MV-4-11 (cell line): ENCODE measurements at regions not wholly inside any gene's neighbourhood (a gene's known extent, or its start where the extent isn't known, plus 50 kb on each side); places are given as distances from the start of the nearest gene placed in this dataset.

Source experiments
- DNase-seq: peaks from one replicate; lab custom pipeline; 2025; lab: John Stamatoyannopoulos, UW

DNA sequence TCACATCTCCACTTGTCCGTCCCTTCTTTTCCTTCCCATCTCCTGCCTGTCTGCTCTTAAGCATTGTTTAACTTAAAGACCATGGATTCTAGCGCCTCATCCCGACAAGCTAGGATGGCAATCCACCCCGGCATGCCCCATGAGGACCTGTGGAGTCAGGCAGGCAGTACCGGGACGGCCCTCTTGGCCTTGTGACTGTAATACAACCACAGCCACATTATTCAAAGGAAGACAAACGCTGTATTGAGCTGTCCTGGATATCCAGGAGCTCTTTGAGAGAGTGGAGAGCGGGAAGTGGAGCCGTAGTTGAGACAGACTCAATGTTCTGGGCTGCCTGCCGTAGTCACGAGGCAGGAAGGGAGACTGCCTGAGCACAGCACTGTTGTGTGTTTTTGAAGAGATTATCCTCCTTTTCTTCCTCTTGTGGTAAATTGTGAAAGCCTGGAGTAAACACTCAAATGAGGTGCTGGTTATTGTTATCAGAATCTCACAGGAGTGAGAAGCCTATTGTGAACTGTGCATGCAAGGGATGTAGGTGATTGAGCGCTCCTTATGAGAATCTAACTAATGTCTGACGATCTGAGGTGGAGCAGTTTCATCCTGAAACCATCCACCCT is 929.8 kb upstream of the CNTNAP5 start:
- no peak for DNase-seq

DNA sequence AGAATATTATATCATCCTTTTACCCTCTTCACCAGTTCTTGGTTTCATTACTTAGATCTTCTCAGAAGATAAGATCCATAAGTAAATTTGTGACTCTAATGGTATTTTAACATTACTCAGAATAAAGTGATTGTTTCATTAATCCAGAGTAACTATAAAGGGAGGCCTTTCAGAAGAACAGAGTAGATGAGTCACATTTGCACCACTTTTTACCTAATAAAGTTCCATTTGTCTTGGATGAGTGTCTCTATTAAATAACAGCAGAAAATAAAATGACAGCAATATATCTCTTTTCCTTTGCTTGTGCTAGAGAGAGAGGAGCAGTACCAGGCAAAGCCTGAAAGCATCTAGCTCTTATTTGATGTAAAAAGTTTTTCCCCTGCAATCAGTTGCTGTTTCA is 926.5 kb upstream of the CNTNAP5 start:
- DNase-seq = no peak

DNA sequence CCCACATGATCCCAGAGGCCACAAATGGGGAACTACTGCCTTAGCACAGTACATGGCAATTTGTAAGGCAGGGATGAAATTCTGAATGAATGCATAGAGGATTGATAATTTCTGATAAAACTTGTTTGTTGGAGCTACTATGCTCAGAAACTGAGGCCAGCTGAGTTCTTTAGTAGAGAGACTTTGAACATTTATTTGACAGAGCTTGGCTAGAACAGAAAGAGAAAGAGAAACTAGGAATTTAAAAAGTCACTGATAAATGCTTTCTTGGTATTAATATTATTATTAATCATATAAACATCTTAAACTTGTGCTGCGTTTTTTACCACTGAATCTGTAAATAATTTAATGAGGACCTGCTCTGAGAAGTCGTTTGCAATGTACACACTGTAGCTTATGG is 923.7 kb upstream of the CNTNAP5 start:
- no peak for DNase-seq

DNA sequence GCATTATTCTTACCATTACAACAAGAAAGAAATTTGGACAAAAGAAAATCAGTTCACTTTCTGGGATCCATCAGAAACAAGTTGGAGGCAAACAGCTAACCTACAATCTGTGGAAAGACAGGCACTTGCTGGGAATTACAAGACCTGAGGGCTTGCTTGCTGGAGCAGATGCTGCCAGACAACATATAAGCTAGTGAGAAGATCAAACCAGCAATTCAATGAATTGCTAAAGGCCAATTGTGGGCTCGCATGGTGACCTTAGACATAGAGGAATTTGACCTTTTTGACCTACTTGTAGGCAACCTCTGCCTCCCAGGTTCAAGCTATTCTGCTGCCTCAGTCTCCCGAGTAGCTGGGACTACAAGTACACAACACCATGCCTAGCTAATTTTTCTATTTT is 921.2 kb upstream of the CNTNAP5 start:
- DNase-seq = no peak

- no peak for DNase-seq
These were observed 908.5 kb upstream of the CNTNAP5 start for GRCh38 chr2:123116595-123116994.

- no peak for DNase-seq
These were observed 897.9 kb upstream of the CNTNAP5 start for GRCh38 chr2:123127236-123127635.

- no peak for DNase-seq
These were observed 896.1 kb upstream of the CNTNAP5 start for GRCh38 chr2:123128951-123129350.

DNA sequence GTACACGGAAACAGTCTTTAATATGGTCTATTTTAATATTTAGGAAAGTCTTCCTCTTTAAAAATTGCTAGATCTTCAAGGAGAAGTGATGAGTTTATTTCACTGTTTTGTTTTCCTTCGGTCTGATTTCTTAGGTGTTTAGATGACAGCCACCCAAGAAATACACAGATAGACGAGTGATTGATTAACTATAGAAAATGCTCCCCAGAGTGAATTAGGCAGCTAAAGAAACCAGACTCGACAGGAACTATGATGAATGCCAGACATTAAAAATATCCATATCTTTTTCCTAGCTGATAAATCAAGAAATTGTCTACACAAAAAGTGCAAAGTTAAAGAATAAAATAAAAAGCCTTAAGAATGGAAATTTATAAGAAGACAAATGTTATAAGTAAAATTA is 888.7 kb upstream of the CNTNAP5 start:
- no peak for DNase-seq

DNA sequence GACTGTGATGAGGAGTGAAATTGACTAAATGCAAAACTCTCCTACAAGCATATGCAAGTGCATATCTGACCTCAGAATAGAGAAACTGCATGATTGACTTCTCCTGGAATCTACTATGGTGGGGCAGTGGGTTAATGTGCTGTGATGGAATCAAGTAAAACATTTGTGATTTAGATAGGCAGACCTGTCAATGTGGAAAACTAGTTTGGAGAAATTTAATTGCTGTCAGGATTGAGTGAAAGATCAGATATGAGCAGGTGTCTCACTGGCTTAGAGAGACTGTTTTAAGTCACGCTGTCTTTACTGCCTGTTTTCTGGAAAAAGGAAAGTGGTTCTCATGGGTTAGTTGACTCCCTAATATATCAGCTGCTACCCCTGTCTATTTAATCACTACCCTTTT is 881.0 kb upstream of the CNTNAP5 start:
- no peak for DNase-seq

DNA sequence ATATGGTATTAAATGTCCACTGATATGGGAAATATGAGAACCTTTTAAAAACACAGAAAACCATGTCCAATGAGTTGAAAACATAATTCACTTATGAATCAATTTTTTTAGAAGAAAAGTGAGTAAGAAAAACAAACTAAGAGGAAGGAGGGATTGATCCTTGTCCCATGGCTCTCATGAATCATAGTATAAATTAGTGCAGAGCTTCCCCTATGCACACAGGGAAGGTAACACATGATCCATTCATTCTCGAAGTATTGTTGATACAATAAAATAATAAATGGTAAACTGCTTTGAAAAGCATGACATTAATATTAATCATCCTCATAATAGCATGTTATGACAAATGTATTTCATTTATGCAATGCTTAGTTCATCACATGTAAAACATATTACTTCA is 872.0 kb upstream of the CNTNAP5 start:
- no peak for DNase-seq

DNA sequence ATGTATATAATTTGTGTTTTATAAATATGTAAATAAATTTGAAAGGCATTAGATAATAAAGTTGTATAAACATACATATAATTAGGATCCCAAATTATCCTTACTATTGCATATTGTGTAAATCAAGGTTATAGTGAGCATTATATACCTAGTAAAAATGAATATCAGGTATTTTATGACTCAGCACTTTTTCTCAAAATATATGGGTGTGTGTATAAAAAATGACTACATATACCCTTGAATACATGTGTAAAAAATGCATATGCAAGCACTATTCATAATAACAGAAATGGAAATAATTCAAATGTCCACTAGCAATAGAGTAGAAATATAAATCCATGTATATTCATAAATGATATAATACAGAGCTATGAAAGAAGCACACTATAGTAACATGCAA is 870.9 kb upstream of the CNTNAP5 start:
- no peak for DNase-seq

DNA sequence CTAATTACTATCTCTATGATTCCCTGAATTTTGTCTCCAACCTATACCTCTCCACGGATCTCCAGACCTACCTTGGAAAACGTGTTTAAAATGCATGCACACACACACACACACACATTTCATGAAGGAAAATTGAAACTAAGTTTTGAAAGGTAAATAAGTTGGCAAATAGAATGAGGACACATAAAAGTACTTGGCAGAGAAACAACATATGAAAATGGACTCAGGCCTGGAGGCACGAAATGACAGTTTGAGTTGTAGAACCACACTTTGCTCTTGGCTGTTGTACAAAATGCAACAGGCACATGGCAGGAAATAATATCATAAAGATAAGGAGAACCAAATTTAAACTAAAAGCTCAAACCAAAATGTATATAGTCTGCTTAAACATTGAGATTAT is 868.1 kb upstream of the CNTNAP5 start:
- DNase-seq = no peak

DNA sequence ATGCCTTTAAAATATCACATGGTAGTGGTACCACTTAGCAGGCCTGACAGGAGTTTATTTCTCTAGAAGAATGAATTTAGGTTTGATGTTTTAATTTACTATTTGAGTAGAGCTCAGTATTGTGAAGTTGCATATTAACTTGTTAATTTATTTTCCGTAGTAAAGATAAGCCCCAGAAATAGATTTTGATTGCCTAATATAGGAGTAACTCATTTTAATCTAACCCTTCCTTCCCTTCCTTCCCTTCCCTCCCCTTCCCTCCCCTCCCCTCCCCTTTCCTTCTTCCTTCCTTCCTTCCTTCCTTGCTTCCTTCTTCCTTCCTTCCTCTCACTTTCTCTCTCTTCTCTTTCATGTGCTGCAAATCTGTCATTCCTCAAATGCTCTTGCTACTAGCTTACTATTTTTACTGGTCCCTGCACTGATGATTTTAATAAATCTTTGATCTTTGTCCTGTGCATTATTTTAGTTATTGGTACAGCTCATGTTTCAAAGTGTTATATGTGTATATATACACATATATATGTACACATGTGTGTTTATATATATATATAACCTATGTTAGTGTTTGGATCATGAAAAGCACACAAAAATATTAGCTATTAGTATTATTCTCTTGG is 862.6 kb upstream of the CNTNAP5 start:
- DNase-seq = no peak

DNA sequence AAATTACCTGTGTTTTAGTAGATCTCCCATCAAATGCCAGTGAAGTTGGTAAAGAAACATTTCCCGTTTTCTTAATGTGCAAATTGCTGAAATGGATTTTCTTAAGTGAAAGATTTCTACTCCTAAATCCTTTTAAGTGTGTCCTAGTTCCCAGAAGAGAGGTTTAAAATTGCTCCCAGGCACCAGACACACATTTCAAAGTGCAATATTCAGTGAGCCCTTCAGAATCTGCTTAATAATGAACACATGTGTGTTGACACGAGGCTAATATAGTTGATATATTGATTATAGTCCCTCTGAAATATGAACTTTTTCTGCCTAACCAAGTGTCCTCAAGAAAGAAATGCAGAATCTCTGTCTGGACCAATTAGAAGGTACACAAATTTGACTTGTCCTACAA is 861.7 kb upstream of the CNTNAP5 start:
- no peak for DNase-seq

DNA sequence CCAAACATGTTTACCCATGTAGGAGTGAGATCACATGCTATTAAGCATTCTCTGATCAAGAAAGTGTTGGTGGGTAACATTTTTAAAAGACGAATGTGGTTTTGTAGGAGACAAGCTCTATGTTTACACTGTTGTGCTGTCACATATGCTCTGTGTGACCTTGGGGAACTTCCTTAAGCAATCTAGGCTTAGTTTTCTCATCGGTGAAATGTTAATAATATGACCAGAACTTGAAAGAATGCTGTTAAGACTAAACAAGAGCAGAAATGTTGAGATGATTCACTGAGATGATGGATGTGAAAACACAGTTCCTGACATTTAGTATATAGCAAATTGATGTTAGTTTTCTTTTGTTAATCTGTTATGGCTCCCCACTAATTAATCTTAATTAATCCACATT is 860.9 kb upstream of the CNTNAP5 start:
- DNase-seq = no peak

DNA sequence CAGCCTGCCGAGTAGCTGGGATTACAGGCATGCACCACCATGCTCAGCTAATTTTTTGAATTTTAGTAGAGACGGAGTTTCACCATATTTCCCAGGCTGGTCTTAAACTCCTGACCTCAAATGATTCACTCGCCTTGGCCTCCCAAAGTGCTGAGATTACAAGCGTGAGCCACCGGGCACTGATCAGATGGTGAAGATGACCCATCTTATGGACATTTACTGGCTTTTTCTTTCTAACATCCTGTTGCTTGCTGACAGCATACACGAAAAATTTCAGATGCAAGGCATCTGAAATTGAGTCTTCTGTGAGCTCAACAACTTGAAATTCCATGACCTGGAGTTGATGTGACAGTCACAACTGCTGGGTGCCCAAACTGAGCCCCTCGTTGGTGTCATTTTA is 859.5 kb upstream of the CNTNAP5 start:
- no peak for DNase-seq

DNA sequence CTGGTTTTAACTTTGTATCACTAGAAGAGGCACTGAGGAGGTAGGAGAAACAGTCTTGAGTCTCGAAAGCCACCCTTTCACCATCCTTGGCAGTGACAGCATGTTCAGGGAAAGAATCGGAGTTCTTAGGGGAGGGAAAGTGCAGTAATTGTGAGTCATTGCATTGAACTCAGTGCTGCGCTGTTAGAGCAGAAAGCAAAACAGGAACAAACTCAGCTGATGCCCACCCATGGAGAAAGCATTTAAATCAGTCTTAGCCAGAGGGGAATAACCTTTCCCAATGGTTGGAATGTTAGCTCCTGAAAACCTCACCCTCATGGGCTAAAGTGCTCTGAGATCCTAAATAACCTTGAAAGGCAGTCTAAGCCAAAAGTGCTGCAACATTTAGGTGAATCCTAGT is 845.6 kb upstream of the CNTNAP5 start:
- DNase-seq = no peak

GRCh38 chr2:123195957-123196356 is 829.1 kb upstream of the CNTNAP5 start:
- no peak for DNase-seq

GRCh38 chr2:123200035-123200434 is 825.1 kb upstream of the CNTNAP5 start:
- DNase-seq = no peak

DNA sequence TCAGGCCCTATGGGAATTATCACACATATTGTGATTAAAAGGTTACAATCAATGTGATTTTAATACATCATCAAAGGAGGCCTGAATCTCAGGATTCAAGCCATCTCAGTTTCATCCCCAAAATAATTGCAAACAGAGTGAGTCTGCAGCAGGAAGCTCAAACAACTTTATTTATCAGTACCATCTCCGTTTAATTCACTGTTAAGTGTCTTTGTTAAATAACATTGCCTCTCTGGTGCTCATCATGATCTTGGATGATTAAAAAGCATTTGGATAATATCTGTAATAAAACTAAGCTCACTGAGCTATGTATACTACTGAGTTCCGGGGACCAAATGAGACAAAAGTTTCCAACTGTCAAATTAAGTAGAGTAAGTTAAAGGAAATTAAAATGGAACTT is 817.8 kb upstream of the CNTNAP5 start:
- DNase-seq = no peak

DNA sequence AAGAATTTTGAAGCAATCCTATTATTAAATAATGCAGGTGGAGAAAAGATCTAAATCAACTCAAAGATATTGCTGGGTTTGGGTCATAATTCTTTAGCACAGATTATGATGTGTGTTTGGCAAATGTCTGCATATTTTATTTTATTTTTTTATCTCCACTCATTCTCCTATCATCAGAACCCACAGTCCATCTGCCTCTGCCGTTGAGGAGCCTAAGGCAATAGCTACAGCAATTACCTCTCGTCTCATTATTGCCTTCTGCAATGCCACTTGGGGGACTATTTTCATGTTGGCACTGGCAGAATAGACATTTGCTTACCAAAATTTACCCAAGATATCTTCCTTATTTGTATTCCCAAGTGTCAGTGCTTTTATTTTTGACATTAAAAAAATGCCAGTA is 815.9 kb upstream of the CNTNAP5 start:
- DNase-seq = no peak

GRCh38 chr2:123211181-123211580 is 813.9 kb upstream of the CNTNAP5 start:
- DNase-seq = no peak

DNA sequence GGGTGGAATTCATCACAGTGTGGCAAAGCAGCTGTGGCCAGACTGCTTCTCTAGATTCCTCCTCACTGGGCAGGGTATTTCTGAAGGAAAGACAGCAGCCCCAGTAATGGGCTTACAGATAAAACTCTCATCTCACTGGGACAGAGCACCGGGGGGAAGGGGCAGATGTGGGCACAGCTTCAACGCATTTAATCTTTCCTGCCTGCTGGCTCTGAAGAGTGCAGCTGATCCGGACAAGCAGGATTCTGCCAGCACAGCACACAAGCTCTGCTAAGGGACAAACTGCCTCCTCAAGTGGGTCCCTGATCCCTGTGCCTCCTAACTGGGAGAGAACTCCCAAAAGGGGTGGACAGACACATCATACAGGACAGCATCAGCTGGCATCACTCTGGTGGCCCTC is 779.9 kb upstream of the CNTNAP5 start:
- no peak for DNase-seq

- DNase-seq = no peak
These were observed 766.1 kb upstream of the CNTNAP5 start for GRCh38 chr2:123258877-123259539.
